ENCODE measurements at regions not wholly inside any gene's neighbourhood (a gene's known extent, or its start where the extent isn't known, plus 50 kb on each side); places are given as distances from the start of the nearest gene placed in this dataset.

GRCh38 chr1:222243902-222244301 is 304.0 kb downstream of the HHIPL2 start:
- TF ChIP-seq CTCF (IDR thresholded peaks at IDR 0.05; ENCODE audit: extremely low read depth, missing control alignments): no peak
- no peak for DNase-seq (ENCODE audit: low spot score)

DNA sequence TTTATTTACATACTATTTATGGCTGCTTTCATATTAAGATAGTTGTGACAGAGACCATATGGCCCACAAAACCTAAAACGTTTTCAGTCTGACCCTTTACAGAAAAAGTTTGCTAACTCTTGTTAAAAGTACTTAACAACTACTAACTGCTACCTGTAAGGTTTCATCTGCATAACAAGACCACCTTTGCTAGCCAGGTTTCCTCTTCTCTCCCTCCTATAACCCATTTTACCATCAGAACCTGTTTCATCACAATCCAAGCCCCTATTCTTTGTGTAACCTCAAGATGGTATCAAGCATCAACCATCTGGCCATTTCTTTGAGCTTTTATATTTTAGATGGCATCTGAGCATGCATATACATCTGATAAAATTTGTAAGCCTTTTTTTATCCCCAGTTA is 305.4 kb downstream of the HHIPL2 start:
- no peak for DNase-seq (ENCODE audit: low spot score)

DNA sequence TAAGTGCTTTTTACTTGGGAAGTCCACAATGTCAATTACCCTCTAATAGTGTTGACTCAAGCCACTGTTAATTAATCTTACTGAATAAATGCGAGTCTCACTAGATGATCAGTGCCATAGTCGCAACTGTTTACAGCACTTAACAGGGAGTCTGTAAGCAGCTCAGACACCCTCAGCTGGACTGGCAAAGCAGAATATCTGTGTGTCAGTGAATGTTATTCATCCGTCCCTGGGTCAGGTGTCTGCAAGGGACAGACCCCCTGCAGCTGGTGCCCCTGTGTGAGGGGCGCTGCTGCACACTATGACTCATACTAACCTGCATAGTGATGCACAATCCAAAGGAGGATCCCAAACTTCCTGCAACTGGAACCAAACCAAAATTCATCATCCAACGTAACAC is 306.5 kb downstream of the HHIPL2 start:
- no peak for TF ChIP-seq CTCF (IDR thresholded peaks at IDR 0.05; ENCODE audit: extremely low read depth, missing control alignments)
- DNase-seq (ENCODE audit: low spot score): no peak

More for the DNA sequence above, 305.4 kb downstream of the HHIPL2 start:
- TF ChIP-seq CTCF (IDR thresholded peaks at IDR 0.05; ENCODE audit: extremely low read depth, missing control alignments): no peak

- no peak for TF ChIP-seq CTCF (IDR thresholded peaks at IDR 0.05; ENCODE audit: extremely low read depth, missing control alignments)
- no peak for DNase-seq (ENCODE audit: low spot score)
These were observed 307.2 kb downstream of the HHIPL2 start for GRCh38 chr1:222240536-222241181.

GRCh38 chr1:222239130-222239529 is 308.8 kb downstream of the HHIPL2 start:
- no peak for DNase-seq (ENCODE audit: low spot score)
- TF ChIP-seq CTCF (IDR thresholded peaks at IDR 0.05; ENCODE audit: extremely low read depth, missing control alignments): no peak

- DNase-seq (ENCODE audit: low spot score): no peak
- TF ChIP-seq CTCF (IDR thresholded peaks at IDR 0.05; ENCODE audit: extremely low read depth, missing control alignments): no peak
These were observed 313.6 kb downstream of the HHIPL2 start for GRCh38 chr1:222234351-222234750.

GRCh38 chr1:222233444-222234158 is 314.3 kb downstream of the HHIPL2 start:
- no peak for TF ChIP-seq CTCF (IDR thresholded peaks at IDR 0.05; ENCODE audit: extremely low read depth, missing control alignments)
- no peak for DNase-seq (ENCODE audit: low spot score)

Measured in GM20000 (cell line).